ENCODE measurements at regions not wholly inside any gene's neighbourhood (a gene's known extent, or its start where the extent isn't known, plus 50 kb on each side); places are given as distances from the start of the nearest gene placed in this dataset.

DNA sequence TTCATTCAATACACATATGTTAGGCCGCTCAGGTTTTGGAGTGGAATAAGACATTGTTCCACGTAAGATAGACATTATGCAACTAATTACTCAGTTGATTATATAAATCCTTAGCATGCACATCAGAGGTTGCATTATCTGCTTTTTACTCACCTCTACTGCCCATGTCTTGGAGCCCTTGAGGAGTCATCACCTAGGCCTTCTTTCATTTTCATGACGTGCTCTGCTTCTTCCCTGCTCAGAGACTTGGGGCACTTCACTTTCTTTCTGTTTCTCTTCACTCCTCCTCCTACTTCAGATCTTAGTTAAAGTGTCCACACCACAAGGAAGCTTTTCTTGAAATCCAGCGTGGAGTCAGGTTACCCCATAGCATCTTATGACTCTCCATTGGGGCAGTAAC lies 241.1 kb downstream of the TLR4 start:
- DNase-seq = no peak

DNA sequence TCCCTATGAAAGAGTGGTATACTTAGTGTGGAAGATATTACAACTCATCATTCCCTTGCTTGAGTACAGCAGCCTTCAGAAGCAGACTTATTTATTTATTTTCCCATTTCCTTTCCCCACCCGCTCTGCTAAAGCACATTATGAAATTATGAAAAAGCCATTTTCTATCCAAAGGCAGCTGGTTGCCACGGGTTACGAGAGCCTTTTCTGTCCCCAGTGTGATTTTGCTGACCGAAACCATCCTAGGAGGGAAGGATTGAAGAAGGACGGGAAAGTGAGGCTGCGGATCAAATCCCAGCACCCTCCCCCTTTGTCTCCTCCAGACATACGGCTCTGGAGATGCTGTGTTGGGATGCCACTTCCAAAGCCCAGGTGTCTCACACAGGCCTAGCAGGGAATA lies 246.9 kb downstream of the TLR4 start:
- DNase-seq = no peak

DNA sequence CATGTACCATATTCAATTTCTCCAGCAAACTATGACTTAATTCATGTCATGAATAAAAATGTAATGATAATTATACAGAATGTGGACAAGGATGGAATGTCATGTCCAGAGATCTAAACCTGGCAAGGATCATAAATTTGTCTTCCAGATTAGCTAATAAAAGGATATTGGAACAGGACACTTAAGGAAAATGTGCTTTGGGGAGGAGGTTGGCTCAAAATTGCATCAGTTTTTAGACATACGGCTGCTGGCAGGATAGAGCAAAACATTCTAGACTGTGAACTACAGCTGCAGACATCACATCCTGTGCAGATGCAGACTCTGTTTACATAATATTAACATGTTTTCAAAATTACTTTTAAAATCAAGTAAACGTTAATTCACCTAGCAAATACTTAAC lies 248.4 kb downstream of the TLR4 start:
- DNase-seq = no peak

DNA sequence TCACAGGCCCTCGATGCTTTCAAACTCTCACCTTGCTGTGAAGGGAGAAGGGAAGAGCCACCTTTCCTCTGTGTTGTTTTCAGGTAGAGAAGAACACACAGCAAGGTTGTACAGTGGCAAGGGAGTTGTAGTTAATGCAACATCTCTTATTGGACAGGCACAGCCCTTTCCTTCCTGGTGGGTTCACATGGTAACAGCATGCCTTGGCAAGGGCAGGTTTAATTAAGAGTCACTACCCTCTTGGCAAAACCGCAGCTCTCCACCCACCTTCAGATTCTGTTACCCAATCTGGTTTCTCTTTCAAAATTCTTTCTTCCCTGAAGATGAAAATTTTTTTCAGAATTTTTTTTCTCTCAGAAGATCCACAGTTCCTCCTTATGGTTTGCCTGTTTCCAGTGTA lies 253.1 kb downstream of the TLR4 start:
- DNase-seq = peak; percentile 33

DNA sequence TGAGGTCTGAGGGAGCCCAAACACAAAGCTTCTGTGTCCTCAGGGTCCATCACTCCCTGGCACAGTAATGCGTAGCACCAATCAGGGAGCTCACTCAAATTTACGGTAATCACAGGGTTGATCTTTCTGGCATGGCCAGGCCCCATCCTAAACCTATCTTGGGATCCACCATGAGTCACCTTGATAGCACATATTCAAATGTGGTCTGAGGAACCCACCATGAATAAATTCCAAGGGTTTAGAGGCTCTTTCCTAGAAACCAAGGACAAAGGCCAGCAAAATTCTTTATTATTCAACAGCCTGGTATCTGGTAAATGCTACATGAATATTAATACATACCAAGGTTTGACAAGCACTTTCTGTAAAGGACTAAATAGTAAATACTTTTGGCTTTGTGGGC lies 254.5 kb downstream of the TLR4 start:
- no peak for DNase-seq

DNA sequence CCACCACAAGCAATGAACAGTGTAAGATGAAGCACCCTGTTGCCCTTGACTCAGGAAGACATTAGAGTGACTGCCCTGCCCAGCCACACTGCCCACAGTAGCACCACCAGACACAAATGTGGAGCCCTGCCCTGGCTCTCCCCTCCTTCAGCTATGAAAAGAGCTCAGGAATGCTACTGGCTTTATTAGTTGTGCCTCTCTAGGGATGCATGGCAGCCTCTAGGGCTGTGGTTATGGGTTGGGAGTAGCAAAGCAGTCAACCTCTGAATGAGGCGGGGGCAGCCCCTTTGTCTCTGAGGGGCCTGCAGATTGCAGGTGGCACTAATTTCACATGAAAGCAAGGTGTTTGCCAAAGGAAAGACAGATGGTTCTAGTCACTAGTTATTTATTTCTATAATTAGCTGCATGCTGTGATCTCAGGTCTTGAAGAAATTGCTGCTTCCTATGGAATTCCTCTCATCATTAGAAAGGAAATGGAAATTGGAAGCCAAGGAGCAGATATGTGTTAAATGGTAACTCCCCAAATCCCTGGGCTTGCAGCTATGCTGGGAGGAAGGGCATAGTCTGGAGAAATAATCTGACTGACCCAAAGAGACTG lies 259.4 kb downstream of the TLR4 start:
- no peak for DNase-seq

DNA sequence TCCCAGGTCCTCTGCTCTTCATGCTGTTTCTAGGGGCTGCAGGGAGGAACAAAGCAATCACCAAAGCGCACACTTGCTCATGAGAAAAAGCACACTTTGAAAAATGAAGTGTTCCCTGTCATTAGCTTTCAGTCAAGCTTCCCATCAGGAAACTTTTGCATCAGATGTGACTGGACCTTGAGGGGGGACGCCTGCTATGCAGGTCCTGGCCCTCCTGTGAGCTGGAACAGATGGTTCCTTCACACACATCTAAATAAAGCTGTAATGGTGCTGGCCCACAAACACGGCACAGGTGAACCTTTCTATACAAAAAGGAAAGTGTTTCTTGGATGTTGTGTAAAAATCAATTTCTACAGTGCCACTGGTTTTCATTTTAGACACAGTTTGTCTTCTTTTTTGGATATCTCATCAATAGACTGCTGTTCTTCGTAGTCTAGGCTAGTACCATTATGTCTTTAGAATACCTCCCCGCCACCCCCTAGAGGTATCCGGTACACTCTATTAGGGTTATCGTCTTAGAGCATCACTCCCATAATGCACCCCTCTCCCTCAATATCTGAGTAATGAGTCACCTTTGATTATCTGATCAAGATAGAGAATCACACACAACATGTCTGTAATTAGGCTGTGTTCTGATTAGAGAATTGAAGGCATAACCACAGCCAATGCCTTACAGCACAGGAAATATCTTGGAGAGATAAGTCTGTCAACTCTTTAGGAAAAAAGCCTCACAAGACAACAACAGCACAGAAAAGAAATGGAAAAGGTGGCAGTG lies 266.3 kb downstream of the TLR4 start:
- DNase-seq = no peak

DNA sequence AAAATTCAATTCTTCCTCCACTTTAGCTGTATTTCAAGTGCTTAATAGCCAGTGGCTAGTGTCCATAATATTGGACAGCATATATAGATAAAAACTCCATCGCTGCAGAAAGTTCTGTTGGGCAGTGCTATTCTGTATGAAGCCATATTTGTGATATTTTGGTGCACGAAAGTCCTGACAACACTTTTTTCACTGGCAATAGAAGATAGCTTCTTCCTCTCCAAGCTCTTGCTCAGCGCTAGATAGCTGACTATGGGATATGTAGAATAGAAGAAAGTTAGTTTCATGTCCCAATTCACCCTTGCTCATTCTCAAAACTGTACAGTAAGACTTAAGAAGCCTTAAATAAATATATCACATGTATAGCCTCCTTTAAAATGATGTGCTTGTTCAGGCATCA lies 269.9 kb downstream of the TLR4 start:
- DNase-seq = no peak

DNA sequence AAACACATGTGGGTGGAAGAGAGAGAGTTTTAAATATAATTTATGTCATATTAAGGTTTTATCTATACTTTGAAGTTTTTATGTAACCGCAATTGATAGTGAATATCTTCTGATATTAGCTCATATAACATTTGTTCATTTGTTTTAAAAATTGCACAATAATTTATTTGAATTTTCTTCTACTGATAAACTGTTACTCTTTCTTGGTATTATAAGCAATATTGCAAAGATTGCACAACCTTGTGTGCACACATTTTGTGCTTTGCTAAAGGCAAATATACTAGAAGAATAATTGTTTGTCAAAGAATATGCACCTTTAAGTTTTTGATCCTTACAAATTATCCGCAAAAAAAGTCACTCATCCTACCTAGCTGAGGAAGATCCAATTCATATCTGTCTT lies 275.7 kb downstream of the TLR4 start:
- no peak for DNase-seq

DNA sequence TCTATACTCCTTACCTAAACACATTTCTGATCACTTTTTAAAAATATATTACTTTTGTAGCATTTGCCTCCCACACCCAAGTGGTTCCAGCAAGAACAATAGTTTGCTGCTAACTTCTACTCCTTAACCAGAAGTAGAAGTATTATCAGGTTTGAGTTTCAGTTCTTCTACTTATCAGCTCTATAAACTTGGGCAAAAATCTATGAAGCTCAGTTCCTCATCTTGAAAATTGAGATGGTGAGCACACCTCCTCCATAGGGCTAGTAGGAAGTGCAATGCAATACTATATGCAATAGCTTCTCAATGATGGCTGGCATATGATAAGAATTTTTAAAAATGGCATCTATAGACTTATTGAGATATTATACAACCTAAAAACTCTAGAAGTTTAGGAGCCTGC lies 283.7 kb downstream of the TLR4 start:
- no peak for DNase-seq

DNA sequence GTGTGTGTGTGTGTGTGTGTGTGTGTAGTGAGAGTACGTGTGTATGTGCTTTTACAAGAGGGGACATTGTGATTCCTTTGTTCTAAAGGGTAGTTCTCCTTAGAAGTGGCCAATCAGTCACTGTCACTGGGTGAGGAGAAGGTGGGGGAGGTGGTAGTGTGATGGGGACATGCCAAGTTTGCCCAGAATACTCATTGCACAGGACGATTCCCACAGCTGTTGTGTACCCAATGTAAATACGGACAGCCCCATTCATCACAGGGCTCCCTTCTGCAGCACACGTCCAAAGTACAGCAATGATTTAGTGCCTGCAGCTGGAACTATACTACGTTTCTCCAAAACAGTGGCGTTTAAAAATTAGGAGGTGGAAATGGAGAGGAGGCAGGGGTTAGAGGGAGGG lies 287.8 kb downstream of the TLR4 start:
- no peak for DNase-seq

DNA sequence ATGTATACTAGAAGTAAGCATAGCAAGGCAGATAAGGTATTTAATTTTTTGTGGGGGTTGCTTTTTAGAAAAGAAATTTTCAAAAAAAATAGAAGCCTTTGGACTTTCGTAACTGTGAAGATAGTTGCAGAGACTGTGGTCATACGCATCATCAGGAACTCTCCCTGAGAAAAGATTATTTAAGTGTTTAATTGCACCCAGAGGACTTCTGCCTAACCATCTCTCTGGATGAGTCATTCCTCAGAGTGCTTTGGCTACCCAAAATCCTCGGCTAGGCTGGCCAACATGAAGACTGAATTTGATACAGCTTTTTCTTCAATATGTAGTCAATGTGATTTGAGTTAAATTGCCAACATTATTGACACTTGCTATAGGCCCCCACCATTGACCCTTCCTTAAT lies 296.4 kb downstream of the TLR4 start:
- DNase-seq = no peak

DNA sequence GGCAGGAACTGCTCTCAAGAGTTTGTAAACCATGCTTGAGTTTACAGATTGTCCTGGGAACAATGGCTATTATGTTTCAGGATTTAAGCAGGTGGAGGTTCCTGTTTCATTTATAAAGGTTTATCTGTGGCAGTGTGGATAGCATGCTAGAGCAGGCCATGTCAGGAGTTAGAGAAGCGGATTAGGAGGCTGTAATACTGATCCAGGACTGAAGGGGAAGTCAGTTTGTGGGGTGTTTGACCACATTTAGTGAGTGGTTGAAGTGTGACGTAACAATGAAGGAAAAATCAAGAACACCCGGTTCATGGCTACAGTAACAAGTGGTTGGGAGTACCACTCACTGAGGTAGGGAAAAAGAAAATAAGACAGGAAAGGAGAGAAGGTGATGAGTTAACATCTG lies 299.0 kb downstream of the TLR4 start:
- DNase-seq = no peak

DNA sequence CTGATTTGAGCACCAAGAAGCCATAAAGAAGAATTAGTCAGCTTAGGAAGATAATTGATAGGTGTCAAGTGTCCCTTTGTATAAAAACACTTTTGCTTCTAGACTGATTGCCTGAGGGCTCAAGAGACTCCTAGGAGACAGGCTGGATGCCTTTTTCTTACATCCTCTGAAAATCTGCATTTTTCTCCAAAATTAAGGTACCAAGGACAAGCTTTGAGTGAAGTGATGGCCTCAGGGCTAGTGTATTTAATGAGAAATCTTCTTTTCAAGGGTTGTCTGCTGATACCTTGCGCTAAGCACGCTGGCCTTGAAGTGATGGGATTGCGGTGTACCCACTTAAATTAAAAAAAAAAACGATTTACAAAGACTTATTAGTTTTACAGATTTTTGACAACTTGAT lies 304.0 kb downstream of the TLR4 start:
- DNase-seq = no peak

DNA sequence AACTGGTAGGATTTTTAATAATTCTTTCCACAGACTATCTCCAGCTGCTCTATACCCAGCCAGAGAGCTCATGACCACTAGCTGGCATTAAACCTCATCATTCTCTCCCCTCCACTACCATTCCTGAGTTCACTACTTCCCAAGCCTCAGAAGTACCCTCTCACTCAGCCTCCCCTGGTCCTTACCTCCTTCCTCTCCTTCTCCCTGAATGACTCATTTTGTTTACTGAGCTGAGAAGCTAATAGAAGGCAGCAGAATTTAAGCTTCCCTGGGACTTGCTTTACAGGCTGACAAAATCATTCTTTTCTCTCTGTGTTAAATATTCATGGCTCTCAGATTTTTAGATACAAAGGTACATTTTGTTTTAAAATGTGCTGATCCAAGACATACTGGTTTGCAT lies 305.4 kb downstream of the TLR4 start:
- no peak for DNase-seq

DNA sequence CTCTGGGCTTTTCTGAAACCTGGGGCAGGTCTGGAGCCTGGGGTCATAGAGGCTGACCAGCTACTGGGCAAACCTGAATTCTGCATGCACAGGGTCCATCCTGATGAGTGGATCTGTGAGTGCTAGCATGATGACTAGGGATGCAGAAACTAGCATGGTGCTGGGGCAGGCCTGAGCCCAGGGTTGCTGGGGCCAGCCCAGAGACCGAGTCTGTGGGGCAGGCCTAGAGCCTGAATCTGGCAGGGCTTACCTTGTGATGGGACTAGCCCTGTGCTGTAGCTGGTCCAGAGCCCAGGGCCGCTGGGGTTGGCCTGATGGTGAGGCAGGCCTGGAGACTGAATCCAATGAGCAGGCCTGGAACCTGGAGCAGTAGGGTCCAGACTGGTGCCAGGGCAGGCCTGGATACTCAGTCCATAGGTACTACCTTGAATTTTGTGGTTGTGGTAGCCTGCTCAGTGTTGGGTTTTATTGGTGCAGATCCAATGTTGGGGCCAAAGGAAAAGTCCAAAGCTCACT lies 313.5 kb downstream of the TLR4 start:
- no peak for DNase-seq

DNA sequence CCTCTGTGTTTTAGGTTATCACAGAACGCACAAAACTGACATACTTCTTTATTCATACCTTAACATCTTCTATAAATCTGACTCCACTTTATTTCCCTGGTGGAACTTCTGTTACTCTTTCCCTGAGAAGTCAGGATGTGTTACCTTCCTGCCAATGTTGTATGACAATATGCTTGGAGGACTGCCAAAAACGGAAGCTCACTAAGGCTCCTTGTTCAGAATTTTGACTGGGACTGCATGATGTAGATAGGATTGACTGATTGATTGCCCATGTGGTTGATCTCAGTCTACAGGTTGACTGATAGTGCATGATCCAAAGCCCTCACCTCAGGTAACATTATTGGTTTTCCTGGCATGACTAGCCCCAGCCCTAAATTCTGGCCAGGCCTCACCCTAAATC lies 319.4 kb downstream of the TLR4 start:
- no peak for DNase-seq

DNA sequence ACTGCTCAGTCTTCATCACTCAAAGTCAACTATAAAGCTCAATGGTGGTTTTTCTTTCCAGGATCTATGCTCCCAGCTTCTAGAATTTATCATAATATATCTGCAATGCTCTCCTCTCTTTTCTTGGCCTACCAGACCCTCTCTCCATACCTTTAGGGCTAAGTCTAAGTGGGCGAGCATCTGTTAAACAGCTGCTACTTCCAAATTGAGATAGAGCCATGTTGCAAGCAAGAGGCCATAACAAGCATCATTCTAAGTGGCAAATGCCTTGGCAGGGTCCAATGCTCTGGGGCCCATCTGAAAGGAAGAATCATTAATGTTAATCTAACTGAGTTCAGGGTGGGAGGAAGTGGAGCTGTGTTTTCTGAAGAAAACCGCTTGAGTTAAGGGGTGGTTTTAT lies 324.0 kb downstream of the TLR4 start:
- no peak for DNase-seq

DNA sequence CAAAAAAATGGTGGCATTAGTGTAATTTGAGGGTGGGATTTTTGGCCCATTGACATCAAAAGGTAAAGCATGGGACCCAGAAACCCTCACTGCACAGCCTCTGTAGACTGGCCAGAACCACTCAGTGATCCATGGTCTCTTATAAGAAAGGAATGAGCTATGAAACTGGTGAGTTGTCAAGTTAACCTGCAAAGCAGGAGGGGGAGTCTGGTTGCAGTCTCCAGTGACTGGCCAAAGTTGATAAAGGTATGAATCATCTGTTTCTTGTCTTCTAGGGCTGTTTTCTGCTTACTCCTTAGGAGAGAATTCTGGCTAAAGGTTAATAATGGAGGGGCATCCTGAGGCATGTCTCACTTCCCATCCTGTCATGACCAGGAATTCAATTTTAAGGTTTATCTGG lies 325.2 kb downstream of the TLR4 start:
- DNase-seq = no peak

DNA sequence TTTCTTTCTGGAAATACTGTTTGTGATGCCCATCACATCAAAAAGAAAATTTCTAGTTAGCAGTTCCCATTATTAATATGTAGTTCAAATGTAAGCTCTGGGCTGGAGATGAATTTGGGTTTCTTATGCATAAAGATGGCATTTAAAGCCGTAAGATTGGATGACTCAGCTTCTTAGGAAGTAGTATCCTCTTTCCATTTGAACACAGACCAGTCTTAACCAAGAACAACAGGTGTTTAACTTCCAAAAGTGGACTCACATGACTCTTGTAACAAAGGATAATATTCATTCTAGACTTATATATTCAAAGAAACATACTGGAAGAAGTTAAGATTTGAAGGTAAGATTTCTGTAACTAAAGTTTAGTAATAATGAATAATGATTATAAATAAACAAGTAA lies 330.5 kb downstream of the TLR4 start:
- no peak for DNase-seq

DNA sequence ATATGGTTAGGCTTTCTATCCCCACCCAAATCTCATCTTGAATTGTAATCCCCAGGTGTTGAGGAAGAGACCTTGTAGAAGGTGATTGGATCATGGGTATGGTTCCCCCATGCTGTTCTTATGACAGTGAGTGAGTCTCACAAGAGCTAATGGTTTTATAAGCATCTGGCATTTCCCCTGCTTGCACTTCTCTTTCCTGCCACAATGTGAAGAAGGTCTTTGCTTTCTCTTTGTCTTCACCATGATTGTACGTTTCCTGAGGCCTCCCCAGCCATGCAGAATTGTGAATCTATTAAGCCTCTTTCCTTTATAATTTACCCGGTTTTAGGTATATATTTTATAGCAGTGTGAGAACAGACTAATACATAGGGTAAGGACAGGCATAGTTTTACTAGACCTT lies 334.5 kb downstream of the TLR4 start:
- DNase-seq = no peak

DNA sequence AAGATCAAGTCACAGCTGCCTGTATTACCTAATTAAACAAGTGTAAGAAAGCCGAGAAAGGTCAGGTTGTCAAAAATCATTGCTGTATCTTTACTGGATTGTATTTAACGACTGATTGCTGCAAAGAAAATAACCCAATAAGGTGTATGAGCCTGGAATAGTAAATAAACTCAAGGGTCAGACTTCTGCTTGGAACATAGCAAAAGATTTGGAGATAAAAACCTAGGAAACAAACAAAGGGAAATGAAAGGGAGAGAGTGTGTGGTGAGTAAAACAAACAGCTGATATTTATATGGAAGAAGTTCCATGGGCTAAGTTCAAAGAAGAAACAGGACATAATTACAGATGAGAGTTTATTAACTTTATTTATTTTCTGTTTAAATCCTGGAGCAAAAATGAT lies 354.0 kb downstream of the TLR4 start:
- no peak for DNase-seq

DNA sequence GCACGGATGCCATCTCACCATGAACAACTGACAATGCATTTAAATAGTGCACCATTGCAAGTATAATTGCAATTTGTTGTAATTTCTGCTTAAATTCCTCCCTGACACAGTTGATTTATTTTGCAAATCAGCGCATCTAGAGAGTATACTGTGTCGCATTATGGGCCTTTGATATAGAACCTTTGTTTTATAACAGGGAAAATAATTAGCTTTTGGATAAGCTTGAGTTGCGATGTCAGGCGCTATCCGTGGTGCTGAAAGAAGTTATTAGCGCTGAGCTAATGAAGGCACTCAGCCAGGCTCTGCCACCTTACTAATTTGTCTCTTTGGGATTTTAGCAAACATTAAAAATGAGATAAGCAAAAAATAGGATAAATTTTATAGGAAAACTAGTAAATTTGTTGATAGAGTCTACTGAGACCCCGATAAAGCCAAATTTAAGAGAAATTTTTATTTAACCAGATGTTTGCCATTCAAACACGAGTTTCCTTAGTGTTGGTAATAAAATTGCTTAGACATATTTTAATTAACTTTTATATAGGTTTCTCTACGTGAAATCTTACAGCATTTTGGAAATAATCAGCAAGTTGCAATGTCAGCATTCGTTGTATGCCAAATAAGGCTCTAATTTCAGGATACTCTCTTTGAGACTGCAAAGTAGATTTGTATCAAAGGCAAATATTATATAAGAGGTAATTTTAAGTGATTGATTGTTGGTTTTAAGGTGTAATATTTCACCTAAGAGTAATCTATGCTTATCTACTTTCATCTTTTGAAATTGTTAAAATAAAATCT lies 355.5 kb downstream of the TLR4 start:
- peak; percentile 9 for DNase-seq

DNA sequence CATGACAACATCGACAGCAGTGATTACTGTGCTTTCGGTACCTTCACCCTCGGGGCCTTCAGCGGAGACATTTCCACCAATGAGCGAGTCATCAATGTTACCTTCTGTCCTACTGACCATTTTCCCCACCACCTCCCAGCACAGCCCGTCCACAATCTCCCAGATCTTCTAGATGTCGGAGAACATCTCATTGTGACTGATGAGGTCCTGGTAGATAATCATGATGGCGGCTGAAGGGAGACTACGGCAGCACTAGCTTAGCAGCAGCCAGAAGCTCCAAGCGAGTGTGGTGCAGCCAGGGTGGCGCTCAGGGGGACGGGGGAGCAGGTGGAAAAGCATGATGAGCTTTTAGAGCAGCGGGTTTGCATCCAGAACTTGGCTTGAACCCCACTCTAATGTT lies 379.0 kb downstream of the TLR4 start:
- DNase-seq = no peak

Data from inflammatory macrophage treated with lipopolysaccharide for 4 hours (primary cell).